Astrocyte of the cerebellum (primary cell): ENCODE measurements at regions not wholly inside any gene's neighbourhood (a gene's known extent, or its start where the extent isn't known, plus 50 kb on each side); places are given as distances from the start of the nearest gene placed in this dataset.

ENCODE experiments used
- DNase-seq: peaks from one replicate; pipeline ENCODE4 v3.0.0-alpha.2; 2011; ENCODE audit warnings: low read depth
- H3K4me3 ChIP-seq: 2 replicates; pipeline ENCODE4 v1.5.1; 2011; ENCODE audit warnings: mild to moderate bottlenecking, low read depth, low read length, moderate library complexity
- in situ Hi-C: cut with HindIII; loops from 2 replicates; pipeline ENCODE4 v1.10.0; 2017; ENCODE audit warnings: low sequenced_read_pairs
- TF ChIP-seq, protein P1 (sequence below): IDR thresholded peaks from 2 replicates; pipeline ENCODE4 v1.5.1; 2012; ENCODE audit warnings: low read length, low read depth, moderate library complexity, mild to moderate bottlenecking; ENCODE audit errors: missing control alignments

DNA sequence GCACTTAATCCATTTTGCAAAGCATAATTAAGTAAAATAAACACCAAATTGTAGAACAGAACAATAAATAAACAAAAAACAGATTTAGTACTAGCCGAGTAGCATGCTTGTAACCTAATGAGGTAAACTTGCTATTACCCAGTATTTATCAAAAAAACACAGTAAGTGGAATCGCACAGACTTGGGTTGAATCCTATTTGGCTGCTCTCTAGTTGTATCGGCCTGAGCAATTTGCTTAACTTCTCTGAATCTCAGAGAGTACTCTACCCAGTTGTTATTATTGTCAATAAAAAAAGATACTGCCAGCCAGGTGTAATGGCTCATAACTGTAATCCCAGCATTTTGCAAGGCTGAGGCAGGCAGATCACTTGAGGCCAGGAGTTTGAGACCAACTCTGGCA is 664.3 kb downstream of the ADGRL2 start:
- DNase-seq, result peak; percentile 18
- TF ChIP-seq, protein P1, sequence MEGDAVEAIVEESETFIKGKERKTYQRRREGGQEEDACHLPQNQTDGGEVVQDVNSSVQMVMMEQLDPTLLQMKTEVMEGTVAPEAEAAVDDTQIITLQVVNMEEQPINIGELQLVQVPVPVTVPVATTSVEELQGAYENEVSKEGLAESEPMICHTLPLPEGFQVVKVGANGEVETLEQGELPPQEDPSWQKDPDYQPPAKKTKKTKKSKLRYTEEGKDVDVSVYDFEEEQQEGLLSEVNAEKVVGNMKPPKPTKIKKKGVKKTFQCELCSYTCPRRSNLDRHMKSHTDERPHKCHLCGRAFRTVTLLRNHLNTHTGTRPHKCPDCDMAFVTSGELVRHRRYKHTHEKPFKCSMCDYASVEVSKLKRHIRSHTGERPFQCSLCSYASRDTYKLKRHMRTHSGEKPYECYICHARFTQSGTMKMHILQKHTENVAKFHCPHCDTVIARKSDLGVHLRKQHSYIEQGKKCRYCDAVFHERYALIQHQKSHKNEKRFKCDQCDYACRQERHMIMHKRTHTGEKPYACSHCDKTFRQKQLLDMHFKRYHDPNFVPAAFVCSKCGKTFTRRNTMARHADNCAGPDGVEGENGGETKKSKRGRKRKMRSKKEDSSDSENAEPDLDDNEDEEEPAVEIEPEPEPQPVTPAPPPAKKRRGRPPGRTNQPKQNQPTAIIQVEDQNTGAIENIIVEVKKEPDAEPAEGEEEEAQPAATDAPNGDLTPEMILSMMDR, result no peak
- in situ Hi-C loops, result loop anchor here (5.0 kb wide), 1 partner anchor 37 kb away; no protein-coding TSS in a partner anchor
- no peak overlapping the region for H3K4me3 ChIP-seq

DNA sequence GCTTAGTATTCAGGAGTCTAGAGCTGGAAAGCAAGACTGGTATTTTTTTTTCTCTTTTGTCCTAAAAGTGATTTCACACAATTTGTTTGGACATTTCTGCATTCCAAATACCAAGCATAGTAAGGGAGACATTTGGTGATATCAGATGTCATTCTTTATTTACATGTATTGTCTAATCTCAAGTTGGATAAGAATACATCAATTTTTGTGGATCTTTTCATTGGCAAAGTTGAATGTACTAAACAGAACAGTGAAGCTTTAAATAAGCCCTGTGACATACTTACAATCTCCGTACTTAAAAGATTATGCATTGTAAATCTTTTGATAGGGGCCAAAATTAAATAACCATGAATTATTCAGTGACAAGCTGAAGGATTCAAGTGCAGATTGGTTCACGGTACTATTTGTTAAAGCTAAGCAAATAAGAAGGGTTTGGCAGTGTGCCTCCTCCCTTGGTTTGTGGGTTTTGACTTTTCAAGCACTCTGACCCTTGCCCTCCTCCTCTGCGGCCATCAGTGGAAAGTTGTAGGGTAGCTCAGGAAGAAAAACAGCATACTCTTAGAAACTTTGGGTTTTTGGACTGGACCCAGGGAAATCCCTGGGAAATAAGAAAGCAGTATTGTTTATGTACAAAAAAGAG is 663.7 kb downstream of the ADGRL2 start:
- DNase-seq, result peak; percentile 95
- no peak overlapping the region for H3K4me3 ChIP-seq
- in situ Hi-C loops, result loop anchor here (5.0 kb wide), 1 partner anchor 38 kb away; no protein-coding TSS in a partner anchor
- TF ChIP-seq, protein P1, result no peak

DNA sequence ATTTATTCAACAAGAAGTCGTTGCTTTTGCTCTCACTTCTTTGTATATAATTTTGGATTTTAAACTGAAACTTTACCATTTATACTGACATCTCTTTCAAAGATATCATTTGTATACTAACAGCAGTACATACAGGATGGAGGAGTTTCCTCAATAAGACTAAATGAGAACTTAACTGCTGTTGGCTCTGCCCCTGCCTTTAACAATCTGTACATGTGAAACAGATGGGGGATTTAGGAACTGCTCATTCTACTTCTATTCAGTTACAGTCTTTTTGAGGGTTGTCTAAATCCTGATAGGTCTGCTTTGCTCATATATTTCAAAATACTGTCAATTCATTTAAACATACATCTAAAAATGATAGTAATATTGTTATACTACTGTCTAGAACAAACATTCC is 663.2 kb downstream of the ADGRL2 start:
- TF ChIP-seq, protein P1, result no peak
- H3K4me3 ChIP-seq, result no peak overlapping the region
- DNase-seq, result no peak
- in situ Hi-C loops, result no loop called here

DNA sequence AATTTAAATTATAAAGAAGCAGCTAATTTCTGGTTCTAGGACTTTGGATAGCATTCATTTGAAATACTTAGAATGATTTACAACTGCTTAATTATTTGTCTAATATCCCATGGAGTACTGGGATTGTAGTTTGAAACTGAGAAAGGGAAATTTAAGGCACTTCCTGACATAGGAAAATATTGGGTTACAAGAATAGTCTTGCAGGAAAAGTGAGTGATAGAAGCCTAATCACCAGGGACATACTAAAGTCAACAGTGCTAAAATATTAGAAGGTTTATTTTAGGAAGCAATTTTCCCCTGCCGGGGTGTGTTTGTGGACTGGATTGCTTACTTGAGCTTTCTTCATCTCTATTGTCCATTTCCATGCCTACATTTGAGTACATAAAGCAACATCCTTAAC is 661.6 kb downstream of the ADGRL2 start:
- in situ Hi-C loops, result no loop called here
- DNase-seq, result no peak
- H3K4me3 ChIP-seq, result no peak overlapping the region
- TF ChIP-seq, protein P1, result no peak

DNA sequence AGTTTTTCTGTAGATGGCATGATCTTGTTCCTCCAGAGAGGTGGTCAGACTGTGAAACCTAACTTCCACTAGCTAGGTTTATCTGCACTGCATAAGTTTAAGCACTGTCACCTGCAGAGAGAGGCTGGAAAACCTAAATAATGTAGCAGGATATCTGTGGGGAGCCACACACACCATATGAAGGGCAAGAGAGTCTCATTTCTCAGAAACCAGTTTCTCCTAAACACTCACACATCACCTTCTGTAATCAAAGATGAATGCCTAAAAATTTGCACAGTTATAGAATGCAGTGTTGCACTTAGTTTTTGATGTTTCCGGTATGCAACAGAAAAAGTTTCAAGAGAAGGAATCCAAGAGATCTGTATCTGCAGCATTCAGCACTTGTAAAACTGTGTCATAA is 654.6 kb downstream of the ADGRL2 start:
- in situ Hi-C loops, result no loop called here
- no peak for DNase-seq
- H3K4me3 ChIP-seq, result no peak overlapping the region
- TF ChIP-seq, protein P1, result no peak

DNA sequence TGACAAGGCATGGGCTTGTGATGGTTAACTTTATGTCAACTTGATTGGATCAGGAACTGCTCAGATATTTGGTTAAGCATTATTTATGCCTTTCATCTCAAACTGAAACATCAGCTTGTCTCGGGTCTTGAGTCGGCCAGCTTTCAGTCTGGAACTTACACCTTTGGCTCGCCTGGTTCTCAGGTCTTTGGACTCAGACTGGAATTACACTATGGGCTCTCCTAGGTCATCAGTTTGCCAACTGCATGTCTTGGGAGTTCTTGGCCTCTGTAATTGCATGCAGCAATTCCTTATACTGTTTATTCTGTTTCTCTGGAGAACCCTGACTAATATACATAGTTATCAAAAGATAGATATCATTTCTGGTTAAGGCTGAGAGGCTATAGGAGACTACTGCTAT is 653.7 kb downstream of the ADGRL2 start:
- TF ChIP-seq, protein P1, result no peak
- no peak for DNase-seq
- H3K4me3 ChIP-seq, result no peak overlapping the region
- in situ Hi-C loops, result no loop called here
